Fibroblast of lung (primary cell): ENCODE measurements at regions not wholly inside any gene's neighbourhood (a gene's known extent, or its start where the extent isn't known, plus 50 kb on each side); places are given as distances from the start of the nearest gene placed in this dataset.

Experiments
- DNase-seq, 2 donors: peaks; one replicate each; pipeline versions ENCODE4 v3.0.0 to v3.0.0-alpha.2; 2010; ENCODE audit warnings: low read depth in 2 of 2
- H2AFZ ChIP-seq: 2 replicates; pipeline ENCODE4 v1.5.1; 2012; ENCODE audit warnings: low read length, control low read depth, inconsistent platforms
- H3K27ac ChIP-seq: 2 replicates; pipeline ENCODE4 v1.5.1; 2011; ENCODE audit warnings: low read length, control low read depth; ENCODE audit not compliant: insufficient read depth
- H3K27me3 ChIP-seq: 2 replicates; pipeline ENCODE4 v1.5.1; 2011; ENCODE audit warnings: mild to moderate bottlenecking, low read length; ENCODE audit not compliant: control insufficient read depth, insufficient read depth
- H3K36me3 ChIP-seq: 2 replicates; pipeline ENCODE4 v1.5.1; 2011; ENCODE audit warnings: low read length; ENCODE audit not compliant: control insufficient read depth, insufficient read depth
- H3K4me1 ChIP-seq: 2 replicates; pipeline ENCODE4 v1.5.1; 2011; ENCODE audit warnings: low read length; ENCODE audit not compliant: control insufficient read depth, insufficient read depth; ENCODE audit errors: extremely low read depth
- H3K4me2 ChIP-seq: 2 replicates; pipeline ENCODE4 v1.5.1; 2011; ENCODE audit warnings: low read length, control low read depth; ENCODE audit not compliant: insufficient read depth; ENCODE audit errors: extremely low read depth
- H3K4me3 ChIP-seq, 4 experiments: fragments of 200-600 bp in 1 of 4; sonication (generic) in 1 of 4; replicated peaks in 1 of 4; 2 replicates each; pipeline ENCODE4 v1.5.1; 2011 to 2016; ENCODE audit warnings: low read length in 4 of 4, low read depth in 3 of 4, mild to moderate bottlenecking in 3 of 4, control low read depth in 2 of 4, inconsistent platforms in 1 of 4, mixed read lengths in 1 of 4; ENCODE audit not compliant: insufficient read depth in 1 of 4; ENCODE audit errors: control extremely low read depth in 1 of 4
- H3K79me2 ChIP-seq: 2 replicates; pipeline ENCODE4 v1.5.1; 2012; ENCODE audit warnings: mild to moderate bottlenecking, low read length, inconsistent platforms; ENCODE audit not compliant: control insufficient read depth, insufficient read depth
- H3K9ac ChIP-seq: 2 replicates; pipeline ENCODE4 v1.5.1; 2011; ENCODE audit warnings: mild to moderate bottlenecking, low read length, control low read depth; ENCODE audit not compliant: insufficient read depth
- H3K9me3 ChIP-seq: 2 replicates; pipeline ENCODE4 v1.5.1; 2012; ENCODE audit warnings: low read depth, low read length; ENCODE audit not compliant: control insufficient read depth, insufficient read depth
- H4K20me1 ChIP-seq: 2 replicates; pipeline ENCODE4 v1.5.1; 2011; ENCODE audit warnings: low read length; ENCODE audit not compliant: control insufficient read depth, insufficient read depth; ENCODE audit errors: extremely low read depth
- EZH2 ChIP-seq: IDR thresholded peaks from 2 replicates; pipeline ENCODE4 v1.5.1; 2012; ENCODE audit warnings: low read length, control low read depth, mild to moderate bottlenecking; ENCODE audit errors: missing control alignments
- TF ChIP-seq, protein P1 (sequence below), 2 donors: IDR thresholded peaks in 1 of 2; conservative IDR thresholded peaks in 1 of 2; 1 replicate in 1 of 2; 2 replicates in 1 of 2; pipeline ENCODE4 v1.5.1; 2011 to 2012; ENCODE audit warnings: low read length in 2 of 2, control low read depth in 1 of 2, inconsistent platforms in 1 of 2, low read depth in 1 of 2, mild to moderate bottlenecking in 1 of 2

DNA sequence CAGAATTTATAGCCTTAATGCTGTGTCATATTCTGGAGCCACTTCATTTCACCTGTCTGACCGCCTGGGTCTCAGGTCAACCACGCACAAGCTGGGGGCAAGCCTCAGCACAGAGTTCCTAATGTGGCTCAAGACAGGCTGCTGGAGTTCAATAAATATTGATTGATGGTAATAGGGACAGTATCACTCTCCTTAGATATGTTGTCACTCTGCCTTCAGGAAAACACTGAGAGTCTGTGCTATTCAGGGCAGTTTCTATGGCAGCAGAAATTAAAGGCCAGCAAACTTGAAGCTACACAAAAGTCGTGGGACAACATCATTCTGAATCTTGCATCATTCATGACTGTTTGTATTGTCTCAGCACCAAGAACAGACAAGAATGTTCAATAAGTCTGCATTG, 696.1 kb downstream of the METTL4 start:
- TF ChIP-seq, protein P1, sequence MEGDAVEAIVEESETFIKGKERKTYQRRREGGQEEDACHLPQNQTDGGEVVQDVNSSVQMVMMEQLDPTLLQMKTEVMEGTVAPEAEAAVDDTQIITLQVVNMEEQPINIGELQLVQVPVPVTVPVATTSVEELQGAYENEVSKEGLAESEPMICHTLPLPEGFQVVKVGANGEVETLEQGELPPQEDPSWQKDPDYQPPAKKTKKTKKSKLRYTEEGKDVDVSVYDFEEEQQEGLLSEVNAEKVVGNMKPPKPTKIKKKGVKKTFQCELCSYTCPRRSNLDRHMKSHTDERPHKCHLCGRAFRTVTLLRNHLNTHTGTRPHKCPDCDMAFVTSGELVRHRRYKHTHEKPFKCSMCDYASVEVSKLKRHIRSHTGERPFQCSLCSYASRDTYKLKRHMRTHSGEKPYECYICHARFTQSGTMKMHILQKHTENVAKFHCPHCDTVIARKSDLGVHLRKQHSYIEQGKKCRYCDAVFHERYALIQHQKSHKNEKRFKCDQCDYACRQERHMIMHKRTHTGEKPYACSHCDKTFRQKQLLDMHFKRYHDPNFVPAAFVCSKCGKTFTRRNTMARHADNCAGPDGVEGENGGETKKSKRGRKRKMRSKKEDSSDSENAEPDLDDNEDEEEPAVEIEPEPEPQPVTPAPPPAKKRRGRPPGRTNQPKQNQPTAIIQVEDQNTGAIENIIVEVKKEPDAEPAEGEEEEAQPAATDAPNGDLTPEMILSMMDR (conservative IDR thresholded peaks at IDR 0.05 in 1 of 2, IDR thresholded peaks at IDR 0.05 in 1 of 2; ENCODE audit: low read depth in 1 of 2, low read length in 2 of 2), result no peak
- TF ChIP-seq EZH2, result no peak
- H3K27ac ChIP-seq, result no peak overlapping the region
- no peaks in the 10 kb centered on the region for H3K4me1 ChIP-seq
- no peak overlapping the region for H2AFZ ChIP-seq
- H3K79me2 ChIP-seq, result no peaks in the 10 kb centered on the region
- no peak overlapping the region for H3K4me3 ChIP-seq
- H3K27me3 ChIP-seq, result no peaks in the 10 kb centered on the region
- DNase-seq, result no peak
- H3K9ac ChIP-seq, result no peak overlapping the region
- H4K20me1 ChIP-seq, result no peaks in the 10 kb centered on the region
- H3K9me3 ChIP-seq, result no peaks in the 10 kb centered on the region
- no peaks in the 10 kb centered on the region for H3K36me3 ChIP-seq
- no peak overlapping the region for H3K4me2 ChIP-seq

DNA sequence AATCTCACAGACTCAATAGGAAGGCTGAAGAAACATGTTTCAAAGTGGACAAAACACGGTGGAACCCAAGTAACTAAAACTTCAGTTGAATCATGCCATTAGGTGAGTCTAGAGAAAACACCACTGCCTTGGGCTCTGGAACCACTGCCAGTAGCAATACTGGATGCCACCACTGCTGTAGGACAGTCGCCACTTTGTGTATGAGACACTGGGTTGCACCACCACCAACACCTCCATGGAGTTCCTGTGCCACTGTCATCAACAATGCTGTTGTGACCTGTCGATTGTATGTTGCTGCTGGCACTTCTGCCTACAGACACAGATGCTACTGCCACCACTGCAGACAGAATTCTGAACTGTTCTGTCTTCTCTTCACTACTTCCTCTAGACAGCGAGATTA, 686.7 kb downstream of the METTL4 start:
- no peaks in the 10 kb centered on the region for H3K79me2 ChIP-seq
- no peak overlapping the region for H3K27ac ChIP-seq
- no peaks in the 10 kb centered on the region for H3K27me3 ChIP-seq
- H3K4me3 ChIP-seq, result no peak overlapping the region
- no peak for DNase-seq
- H2AFZ ChIP-seq, result no peak overlapping the region
- no peak overlapping the region for H3K4me2 ChIP-seq
- no peak overlapping the region for H3K9ac ChIP-seq
- no peaks in the 10 kb centered on the region for H4K20me1 ChIP-seq
- H3K9me3 ChIP-seq, result no peaks in the 10 kb centered on the region
- H3K4me1 ChIP-seq, result no peaks in the 10 kb centered on the region
- H3K36me3 ChIP-seq, result no peaks in the 10 kb centered on the region
- TF ChIP-seq EZH2, result no peak
- TF ChIP-seq, protein P1 (conservative IDR thresholded peaks at IDR 0.05 in 1 of 2, IDR thresholded peaks at IDR 0.05 in 1 of 2; ENCODE audit: low read depth in 1 of 2, low read length in 2 of 2), result no peak

DNA sequence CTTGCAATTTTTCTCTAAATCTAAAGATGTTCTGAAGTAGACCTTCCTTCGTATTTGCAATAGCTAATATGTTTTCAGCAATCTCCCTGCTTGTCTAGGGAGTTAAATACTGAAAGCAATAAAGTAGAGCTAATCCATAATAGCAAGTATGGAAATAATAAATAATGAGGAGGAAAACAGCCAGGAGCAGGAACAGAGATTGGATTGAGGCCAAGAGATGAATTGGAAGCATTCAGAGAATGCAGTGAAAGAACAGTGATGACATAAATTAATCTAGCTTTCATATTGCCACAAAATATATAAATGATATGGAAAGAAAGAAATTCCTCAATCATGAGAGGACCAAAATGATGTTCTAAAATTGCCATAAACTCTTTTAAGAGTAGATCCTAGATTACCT, 679.7 kb downstream of the METTL4 start:
- Histone ChIP-seq H3K79me2 (no peaks in the 10 kb centered on the region), H3K27ac (no peak overlapping the region), H3K36me3 (no peaks in the 10 kb centered on the region), H3K4me2 (no peak overlapping the region), H2AFZ (no peak overlapping the region), H4K20me1 (no peaks in the 10 kb centered on the region), H3K9me3 (no peaks in the 10 kb centered on the region), H3K4me1 (no peaks in the 10 kb centered on the region), H3K4me3 (no peak overlapping the region), H3K9ac (no peak overlapping the region), H3K27me3 (no peaks in the 10 kb centered on the region)
- no peak for TF ChIP-seq EZH2
- TF ChIP-seq, protein P1 (conservative IDR thresholded peaks at IDR 0.05 in 1 of 2, IDR thresholded peaks at IDR 0.05 in 1 of 2; ENCODE audit: low read depth in 1 of 2, low read length in 2 of 2), result no peak
- DNase-seq, result no peak
